H1 (cell line): ENCODE measurements at regions not wholly inside any gene's neighbourhood (a gene's known extent, or its start where the extent isn't known, plus 50 kb on each side); places are given as distances from the start of the nearest gene placed in this dataset.

ENCODE experiments used
- EP300 ChIP-seq, 2 experiments: IDR thresholded peaks; 1 replicate in 1 of 2; 2 replicates in 1 of 2; pipeline ENCODE4 v1.6.1; 2011 to 2012; ENCODE audit warnings: low read depth in 2 of 2, low read length in 2 of 2, mild to moderate bottlenecking in 2 of 2, borderline replicate concordance in 1 of 2, inconsistent platforms in 1 of 2, moderate library complexity in 1 of 2
- JUND ChIP-seq: IDR thresholded peaks from 2 replicates; pipeline ENCODE4 v1.6.1; 2011; ENCODE audit warnings: mild to moderate bottlenecking, improper control_type of control experiment, low read length
- TAF1 ChIP-seq: IDR thresholded peaks from 2 replicates; pipeline ENCODE4 v1.6.1; 2011; ENCODE audit warnings: mild to moderate bottlenecking, low read depth, low read length
- TF ChIP-seq, protein P1 (sequence below): fragments of 300-600 bp; sonication (generic); IDR thresholded peaks from 2 replicates; pipeline ENCODE4 v1.7.1; 2012; ENCODE audit warnings: low read length, moderate library complexity, mild to moderate bottlenecking, inconsistent platforms; ENCODE audit not compliant: insufficient replicate concordance
- TF ChIP-seq, protein P2 (sequence below), 3 experiments: IDR thresholded peaks; 1 replicate in 2 of 3; 2 replicates in 1 of 3; pipeline versions ENCODE4 v1.5.1 to v1.6.1; 2011; ENCODE audit warnings: low read length in 3 of 3, mild to moderate bottlenecking in 3 of 3, inconsistent platforms in 2 of 3, low read depth in 1 of 3, moderate library complexity in 1 of 3; ENCODE audit not compliant: insufficient read depth in 1 of 3; ENCODE audit errors: control extremely low read depth in 1 of 3

DNA sequence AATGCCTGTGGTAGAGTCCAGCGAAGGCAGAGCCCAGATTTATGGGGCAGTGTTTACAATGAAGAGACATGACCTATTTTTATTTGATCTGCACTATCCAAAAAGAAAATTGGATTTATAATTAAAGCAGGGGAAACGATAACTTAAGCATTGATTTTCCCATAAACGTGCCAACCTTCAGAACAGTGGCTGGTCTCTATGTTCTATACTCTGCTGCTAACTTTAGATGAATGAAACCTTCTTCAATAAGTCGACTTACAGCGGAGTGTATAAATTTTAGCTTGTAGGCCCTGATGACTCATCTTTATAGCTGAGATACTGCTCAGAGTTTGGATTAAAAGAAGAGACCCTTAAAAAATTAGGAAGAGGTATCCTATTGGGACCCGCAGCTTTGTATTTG lies 452.6 kb downstream of the TLR4 start:
- TF ChIP-seq TAF1 (no peak), JUND (no peak), EP300 (IDR thresholded peaks at IDR 0.05; ENCODE audit: borderline replicate concordance in 1 of 2, low read depth in 2 of 2, low read length in 2 of 2) (no peak)
- TF ChIP-seq, protein P1, sequence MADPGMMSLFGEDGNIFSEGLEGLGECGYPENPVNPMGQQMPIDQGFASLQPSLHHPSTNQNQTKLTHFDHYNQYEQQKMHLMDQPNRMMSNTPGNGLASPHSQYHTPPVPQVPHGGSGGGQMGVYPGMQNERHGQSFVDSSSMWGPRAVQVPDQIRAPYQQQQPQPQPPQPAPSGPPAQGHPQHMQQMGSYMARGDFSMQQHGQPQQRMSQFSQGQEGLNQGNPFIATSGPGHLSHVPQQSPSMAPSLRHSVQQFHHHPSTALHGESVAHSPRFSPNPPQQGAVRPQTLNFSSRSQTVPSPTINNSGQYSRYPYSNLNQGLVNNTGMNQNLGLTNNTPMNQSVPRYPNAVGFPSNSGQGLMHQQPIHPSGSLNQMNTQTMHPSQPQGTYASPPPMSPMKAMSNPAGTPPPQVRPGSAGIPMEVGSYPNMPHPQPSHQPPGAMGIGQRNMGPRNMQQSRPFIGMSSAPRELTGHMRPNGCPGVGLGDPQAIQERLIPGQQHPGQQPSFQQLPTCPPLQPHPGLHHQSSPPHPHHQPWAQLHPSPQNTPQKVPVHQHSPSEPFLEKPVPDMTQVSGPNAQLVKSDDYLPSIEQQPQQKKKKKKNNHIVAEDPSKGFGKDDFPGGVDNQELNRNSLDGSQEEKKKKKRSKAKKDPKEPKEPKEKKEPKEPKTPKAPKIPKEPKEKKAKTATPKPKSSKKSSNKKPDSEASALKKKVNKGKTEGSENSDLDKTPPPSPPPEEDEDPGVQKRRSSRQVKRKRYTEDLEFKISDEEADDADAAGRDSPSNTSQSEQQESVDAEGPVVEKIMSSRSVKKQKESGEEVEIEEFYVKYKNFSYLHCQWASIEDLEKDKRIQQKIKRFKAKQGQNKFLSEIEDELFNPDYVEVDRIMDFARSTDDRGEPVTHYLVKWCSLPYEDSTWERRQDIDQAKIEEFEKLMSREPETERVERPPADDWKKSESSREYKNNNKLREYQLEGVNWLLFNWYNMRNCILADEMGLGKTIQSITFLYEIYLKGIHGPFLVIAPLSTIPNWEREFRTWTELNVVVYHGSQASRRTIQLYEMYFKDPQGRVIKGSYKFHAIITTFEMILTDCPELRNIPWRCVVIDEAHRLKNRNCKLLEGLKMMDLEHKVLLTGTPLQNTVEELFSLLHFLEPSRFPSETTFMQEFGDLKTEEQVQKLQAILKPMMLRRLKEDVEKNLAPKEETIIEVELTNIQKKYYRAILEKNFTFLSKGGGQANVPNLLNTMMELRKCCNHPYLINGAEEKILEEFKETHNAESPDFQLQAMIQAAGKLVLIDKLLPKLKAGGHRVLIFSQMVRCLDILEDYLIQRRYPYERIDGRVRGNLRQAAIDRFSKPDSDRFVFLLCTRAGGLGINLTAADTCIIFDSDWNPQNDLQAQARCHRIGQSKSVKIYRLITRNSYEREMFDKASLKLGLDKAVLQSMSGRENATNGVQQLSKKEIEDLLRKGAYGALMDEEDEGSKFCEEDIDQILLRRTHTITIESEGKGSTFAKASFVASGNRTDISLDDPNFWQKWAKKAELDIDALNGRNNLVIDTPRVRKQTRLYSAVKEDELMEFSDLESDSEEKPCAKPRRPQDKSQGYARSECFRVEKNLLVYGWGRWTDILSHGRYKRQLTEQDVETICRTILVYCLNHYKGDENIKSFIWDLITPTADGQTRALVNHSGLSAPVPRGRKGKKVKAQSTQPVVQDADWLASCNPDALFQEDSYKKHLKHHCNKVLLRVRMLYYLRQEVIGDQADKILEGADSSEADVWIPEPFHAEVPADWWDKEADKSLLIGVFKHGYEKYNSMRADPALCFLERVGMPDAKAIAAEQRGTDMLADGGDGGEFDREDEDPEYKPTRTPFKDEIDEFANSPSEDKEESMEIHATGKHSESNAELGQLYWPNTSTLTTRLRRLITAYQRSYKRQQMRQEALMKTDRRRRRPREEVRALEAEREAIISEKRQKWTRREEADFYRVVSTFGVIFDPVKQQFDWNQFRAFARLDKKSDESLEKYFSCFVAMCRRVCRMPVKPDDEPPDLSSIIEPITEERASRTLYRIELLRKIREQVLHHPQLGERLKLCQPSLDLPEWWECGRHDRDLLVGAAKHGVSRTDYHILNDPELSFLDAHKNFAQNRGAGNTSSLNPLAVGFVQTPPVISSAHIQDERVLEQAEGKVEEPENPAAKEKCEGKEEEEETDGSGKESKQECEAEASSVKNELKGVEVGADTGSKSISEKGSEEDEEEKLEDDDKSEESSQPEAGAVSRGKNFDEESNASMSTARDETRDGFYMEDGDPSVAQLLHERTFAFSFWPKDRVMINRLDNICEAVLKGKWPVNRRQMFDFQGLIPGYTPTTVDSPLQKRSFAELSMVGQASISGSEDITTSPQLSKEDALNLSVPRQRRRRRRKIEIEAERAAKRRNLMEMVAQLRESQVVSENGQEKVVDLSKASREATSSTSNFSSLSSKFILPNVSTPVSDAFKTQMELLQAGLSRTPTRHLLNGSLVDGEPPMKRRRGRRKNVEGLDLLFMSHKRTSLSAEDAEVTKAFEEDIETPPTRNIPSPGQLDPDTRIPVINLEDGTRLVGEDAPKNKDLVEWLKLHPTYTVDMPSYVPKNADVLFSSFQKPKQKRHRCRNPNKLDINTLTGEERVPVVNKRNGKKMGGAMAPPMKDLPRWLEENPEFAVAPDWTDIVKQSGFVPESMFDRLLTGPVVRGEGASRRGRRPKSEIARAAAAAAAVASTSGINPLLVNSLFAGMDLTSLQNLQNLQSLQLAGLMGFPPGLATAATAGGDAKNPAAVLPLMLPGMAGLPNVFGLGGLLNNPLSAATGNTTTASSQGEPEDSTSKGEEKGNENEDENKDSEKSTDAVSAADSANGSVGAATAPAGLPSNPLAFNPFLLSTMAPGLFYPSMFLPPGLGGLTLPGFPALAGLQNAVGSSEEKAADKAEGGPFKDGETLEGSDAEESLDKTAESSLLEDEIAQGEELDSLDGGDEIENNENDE = no peak
- TF ChIP-seq, protein P2, sequence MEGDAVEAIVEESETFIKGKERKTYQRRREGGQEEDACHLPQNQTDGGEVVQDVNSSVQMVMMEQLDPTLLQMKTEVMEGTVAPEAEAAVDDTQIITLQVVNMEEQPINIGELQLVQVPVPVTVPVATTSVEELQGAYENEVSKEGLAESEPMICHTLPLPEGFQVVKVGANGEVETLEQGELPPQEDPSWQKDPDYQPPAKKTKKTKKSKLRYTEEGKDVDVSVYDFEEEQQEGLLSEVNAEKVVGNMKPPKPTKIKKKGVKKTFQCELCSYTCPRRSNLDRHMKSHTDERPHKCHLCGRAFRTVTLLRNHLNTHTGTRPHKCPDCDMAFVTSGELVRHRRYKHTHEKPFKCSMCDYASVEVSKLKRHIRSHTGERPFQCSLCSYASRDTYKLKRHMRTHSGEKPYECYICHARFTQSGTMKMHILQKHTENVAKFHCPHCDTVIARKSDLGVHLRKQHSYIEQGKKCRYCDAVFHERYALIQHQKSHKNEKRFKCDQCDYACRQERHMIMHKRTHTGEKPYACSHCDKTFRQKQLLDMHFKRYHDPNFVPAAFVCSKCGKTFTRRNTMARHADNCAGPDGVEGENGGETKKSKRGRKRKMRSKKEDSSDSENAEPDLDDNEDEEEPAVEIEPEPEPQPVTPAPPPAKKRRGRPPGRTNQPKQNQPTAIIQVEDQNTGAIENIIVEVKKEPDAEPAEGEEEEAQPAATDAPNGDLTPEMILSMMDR (IDR thresholded peaks at IDR 0.05; ENCODE audit: control extremely low read depth in 1 of 3, insufficient read depth in 1 of 3, low read depth in 1 of 3, low read length in 3 of 3) = no peak
